Body of pancreas (tissue), 4 donors: ENCODE measurements at regions not wholly inside any gene's neighbourhood (a gene's known extent, or its start where the extent isn't known, plus 50 kb on each side); places are given as distances from the start of the nearest gene placed in this dataset.

Experiments used
- ATAC-seq: fragments of 150-250 bp; one replicate; pipeline ENCODE4 v1.9.1; 2016
- DNase-seq, 4 donors: peaks; one replicate each; pipeline ENCODE4 v3.0.0-alpha.2; 2019
- H3K27ac ChIP-seq, 4 donors: fragments of 200-600 bp; sonication (generic); 1 replicate in 3 of 4; 2 replicates in 1 of 4; pipeline versions ENCODE4 v1.5.1 to v1.6.1; 2016 to 2019; ENCODE audit warnings: mild to moderate bottlenecking in 1 of 4, mixed read lengths in 1 of 4, moderate library complexity in 1 of 4
- H3K27me3 ChIP-seq, 2 donors: fragments of 200-600 bp; sonication (generic); one replicate each; pipeline ENCODE4 v1.6.0; 2016; ENCODE audit warnings: mild to moderate bottlenecking in 1 of 2
- H3K36me3 ChIP-seq, 2 donors: fragments of 200-600 bp; sonication (generic); replicated peaks in 1 of 2; 2 replicates each; pipeline ENCODE4 v1.5.1; 2016; ENCODE audit warnings: low read depth in 2 of 2; ENCODE audit not compliant: insufficient read depth in 1 of 2
- H3K4me1 ChIP-seq: fragments of 200-600 bp; sonication (generic); one replicate; pipeline ENCODE4 v1.6.0; 2016
- H3K4me3 ChIP-seq, 2 donors: fragments of 200-600 bp; sonication (generic); 1 replicate in 1 of 2; 2 replicates in 1 of 2; pipeline ENCODE4 v1.5.1; 2016 to 2019
- H3K9me3 ChIP-seq, 3 donors: fragments of 200-600 bp; sonication (generic); 1 replicate in 2 of 3; 2 replicates in 1 of 3; pipeline ENCODE4 v1.5.1; 2016
- CTCF ChIP-seq, 7 experiments: fragments of 450-650 bp in 4 of 7; fragments of 200-600 bp in 3 of 7; sonication (generic) in 3 of 7; IDR thresholded peaks; one replicate each; pipeline ENCODE4 v1.5.1; 2016 to 2019; ENCODE audit warnings: antibody characterized with exemption in 7 of 7
- POLR2A ChIP-seq, 3 donors: fragments of 450-650 bp; IDR thresholded peaks; one replicate each; pipeline ENCODE4 v1.6.1; 2016; ENCODE audit warnings: antibody characterized with exemption in 3 of 3, mild to moderate bottlenecking in 2 of 3
- WGBS, 2 donors: methylation state at CpG; one replicate each; pipeline ENCODE4 v1.1.5; 2017; 5-methylcytosine and 5-hydroxymethylcytosine counted together
- intact Hi-C: fragments of 100-400 bp; cut with DNase I; formaldehyde crosslinking; loops from one replicate; pipeline ENCODE4 v1.15.1; 2023

GRCh38 chr2:108074946-108075345, 88.6 kb downstream of the SLC5A7 start:
- no peaks in the 10 kb centered on the region for H3K36me3 ChIP-seq
- no peaks in the 10 kb centered on the region for H3K27me3 ChIP-seq
- TF ChIP-seq CTCF (IDR thresholded peaks at IDR 0.05) (no peak), POLR2A (IDR thresholded peaks at IDR 0.05) (no peak)
- no peak overlapping the region for H3K27ac ChIP-seq
- no peak overlapping the region for H3K4me3 ChIP-seq
- DNase-seq = no peak
- ATAC-seq = no peak
- 61 to 74% methylated on average over 5 of the region's 5 CpGs for WGBS, 2 donors
- intact Hi-C loops = no loop called here
- no peaks in the 10 kb centered on the region for H3K4me1 ChIP-seq
- no peaks in the 10 kb centered on the region for H3K9me3 ChIP-seq

- TF ChIP-seq POLR2A (IDR thresholded peaks at IDR 0.05) (no peak), CTCF (IDR thresholded peaks at IDR 0.05) (no peak)
- WGBS, 2 donors = 78 to 80% methylated on average over 5 of the region's 5 CpGs
- no peaks in the 10 kb centered on the region for H3K36me3 ChIP-seq
- no peak overlapping the region for H3K27ac ChIP-seq
- H3K9me3 ChIP-seq = no peaks in the 10 kb centered on the region
- intact Hi-C loops = no loop called here
- no peaks in the 10 kb centered on the region for H3K4me1 ChIP-seq
- DNase-seq (no peak), ATAC-seq (no peak)
- H3K27me3 ChIP-seq = no peaks in the 10 kb centered on the region
- no peak overlapping the region for H3K4me3 ChIP-seq
Observed at GRCh38 chr2:108076527-108076926, 90.2 kb downstream of the SLC5A7 start.

- H3K4me3 ChIP-seq = no peak overlapping the region
- intact Hi-C loops = no loop called here
- TF ChIP-seq POLR2A (IDR thresholded peaks at IDR 0.05) (no peak), CTCF (IDR thresholded peaks at IDR 0.05) (no peak)
- no peak for DNase-seq
- H3K27me3 ChIP-seq = no peaks in the 10 kb centered on the region
- no peaks in the 10 kb centered on the region for H3K4me1 ChIP-seq
- H3K9me3 ChIP-seq = no peaks in the 10 kb centered on the region
- no peak overlapping the region for H3K27ac ChIP-seq
- H3K36me3 ChIP-seq = no peaks in the 10 kb centered on the region
- no peak for ATAC-seq
Observed at GRCh38 chr2:108079736-108080135, 93.4 kb downstream of the SLC5A7 start.

- no peak overlapping the region for H3K27ac ChIP-seq
- no peaks in the 10 kb centered on the region for H3K4me1 ChIP-seq
- H3K36me3 ChIP-seq = no peaks in the 10 kb centered on the region
- no peak for ATAC-seq
- no peaks in the 10 kb centered on the region for H3K27me3 ChIP-seq
- H3K9me3 ChIP-seq = no peaks in the 10 kb centered on the region
- 60 to 89% methylated on average over 1 of the region's 1 CpG for WGBS, 2 donors
- no peak for DNase-seq
- intact Hi-C loops = no loop called here
- no peak for TF ChIP-seq CTCF (IDR thresholded peaks at IDR 0.05)
- no peak for TF ChIP-seq POLR2A (IDR thresholded peaks at IDR 0.05)
- H3K4me3 ChIP-seq = no peak overlapping the region
Observed at GRCh38 chr2:108080177-108080576, 93.9 kb downstream of the SLC5A7 start.

- Histone ChIP-seq H3K36me3 (no peaks in the 10 kb centered on the region), H3K4me1 (no peaks in the 10 kb centered on the region), H3K9me3 (no peaks in the 10 kb centered on the region), H3K27ac (no peak overlapping the region), H3K4me3 (no peak overlapping the region), H3K27me3 (no peaks in the 10 kb centered on the region)
- no peak for ATAC-seq
- DNase-seq = no peak
- intact Hi-C loops = no loop called here
- TF ChIP-seq CTCF (IDR thresholded peaks at IDR 0.05) (no peak), POLR2A (IDR thresholded peaks at IDR 0.05) (no peak)
- 56 to 60% methylated on average over 1 of the region's 1 CpG for WGBS, 2 donors
Observed at GRCh38 chr2:108082978-108083377, 96.7 kb downstream of the SLC5A7 start.
